Renal pelvis (tissue), 1 donor: ENCODE measurements at regions not wholly inside any gene's neighbourhood (a gene's known extent, or its start where the extent isn't known, plus 50 kb on each side); places are given as distances from the start of the nearest gene placed in this dataset.

ENCODE experiments used
- DNase-seq: peaks from one replicate; pipeline ENCODE4 v3.0.0-alpha.2; 2013

DNA sequence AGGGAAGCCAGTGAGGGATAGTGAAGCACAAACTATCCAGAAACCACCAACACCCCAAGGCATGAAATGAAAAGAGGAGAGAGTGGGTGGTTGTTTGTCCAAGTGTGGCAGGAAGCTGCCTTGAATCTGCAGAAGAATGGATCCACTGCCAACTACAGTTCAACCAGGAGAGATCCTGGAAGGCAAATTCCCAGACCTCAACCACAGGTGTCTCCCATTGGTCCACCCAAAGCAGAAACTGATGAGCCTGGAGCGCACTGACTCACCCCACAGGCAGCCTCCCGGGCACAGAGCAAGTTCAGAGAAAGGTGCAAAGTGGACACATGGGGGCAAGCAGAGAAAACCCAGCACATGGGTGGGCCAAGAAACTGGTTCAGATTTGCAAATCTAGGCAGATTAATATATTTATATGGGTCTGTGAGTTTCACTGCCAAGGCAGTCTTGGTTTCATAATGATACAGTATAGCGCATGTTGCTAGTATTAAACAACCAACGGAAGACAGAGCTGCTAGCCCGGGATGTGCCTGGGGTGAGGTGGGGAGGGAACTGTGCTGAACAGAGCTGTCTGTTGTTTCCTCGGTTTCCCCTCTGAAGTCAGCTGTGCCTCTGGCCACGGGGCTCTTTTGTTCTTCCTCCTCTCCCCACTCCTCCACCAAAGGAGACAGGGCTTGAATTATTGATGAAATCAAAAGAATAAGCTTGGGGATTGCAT, 416.2 kb upstream of the CCDC196 start:
- DNase-seq: no peak

DNA sequence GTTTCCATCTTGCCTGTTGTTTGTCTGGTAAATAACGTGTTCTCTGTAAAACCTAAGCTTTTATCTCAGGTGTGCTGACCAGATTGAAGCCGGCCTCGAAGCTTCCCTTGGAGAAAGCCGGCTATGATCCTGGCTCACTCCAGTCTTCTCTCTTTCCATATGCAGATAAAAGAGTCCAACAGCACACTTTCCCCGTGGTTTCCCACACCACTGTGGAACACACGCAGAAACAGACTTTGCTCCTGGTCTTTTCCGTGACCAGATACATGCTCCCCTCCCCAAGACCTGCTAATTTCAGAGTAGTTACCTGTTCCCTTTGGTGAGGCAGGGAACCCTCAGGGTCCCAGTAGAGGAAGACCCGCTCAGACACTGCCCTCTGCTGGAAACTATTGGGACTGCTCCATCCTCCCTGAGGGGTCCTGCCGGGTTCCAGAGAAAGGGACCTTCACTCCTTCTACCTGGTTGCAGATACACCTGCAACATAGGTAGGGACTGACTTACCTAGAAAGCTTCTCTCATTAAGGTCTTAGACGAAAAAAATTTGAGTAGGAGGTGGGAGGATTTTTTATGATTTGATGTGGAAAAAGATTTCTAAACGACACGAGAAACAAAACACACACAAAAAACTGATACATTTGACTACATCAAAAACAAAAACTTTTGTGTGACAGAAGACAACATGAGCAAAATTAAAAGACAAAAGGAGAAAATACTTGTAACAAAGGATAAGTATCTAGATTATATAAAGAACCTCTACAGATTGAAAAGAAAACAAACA, 415.4 kb upstream of the CCDC196 start:
- DNase-seq: no peak

DNA sequence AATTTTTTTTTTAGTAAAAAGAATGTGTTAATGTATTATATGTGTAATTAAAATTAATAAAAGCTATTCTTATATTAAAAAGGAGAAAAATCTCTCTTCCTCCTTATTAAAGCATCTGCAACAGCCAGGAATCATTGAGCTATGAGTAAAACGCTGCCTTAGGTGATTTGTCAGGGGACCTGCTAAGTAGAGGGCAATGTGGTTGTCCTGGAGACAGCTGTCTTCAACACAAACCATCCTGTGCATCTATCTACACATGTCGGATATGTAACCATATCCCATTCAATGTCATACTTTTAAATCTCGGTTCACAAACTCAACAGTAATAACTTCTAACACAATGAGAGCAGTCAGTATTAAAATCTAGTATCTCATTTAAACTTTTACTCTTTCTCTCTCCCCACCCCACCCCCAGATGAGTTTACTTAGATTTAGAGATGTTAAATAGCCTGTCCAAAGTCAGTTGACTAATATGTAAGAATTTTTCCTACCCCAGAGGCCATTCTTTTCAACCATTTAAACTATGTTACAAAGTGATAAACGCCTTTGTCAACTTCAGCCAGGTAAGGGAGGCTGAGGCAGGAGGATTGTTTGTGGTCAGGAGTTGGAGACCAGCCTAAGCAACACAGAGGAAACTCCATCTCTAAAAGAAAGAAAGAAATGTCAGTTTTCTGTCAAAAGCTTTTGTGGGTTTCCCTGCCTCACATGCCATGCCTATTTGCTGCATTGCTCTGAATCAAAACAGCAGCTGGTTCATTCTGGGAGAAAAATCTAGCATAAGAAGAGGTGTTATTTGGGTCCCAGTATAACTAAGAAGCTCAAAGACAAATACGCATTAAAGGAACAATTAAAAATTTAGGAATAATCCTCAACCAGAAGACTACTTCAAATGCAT, 413.7 kb upstream of the CCDC196 start:
- DNase-seq: no peak

DNA sequence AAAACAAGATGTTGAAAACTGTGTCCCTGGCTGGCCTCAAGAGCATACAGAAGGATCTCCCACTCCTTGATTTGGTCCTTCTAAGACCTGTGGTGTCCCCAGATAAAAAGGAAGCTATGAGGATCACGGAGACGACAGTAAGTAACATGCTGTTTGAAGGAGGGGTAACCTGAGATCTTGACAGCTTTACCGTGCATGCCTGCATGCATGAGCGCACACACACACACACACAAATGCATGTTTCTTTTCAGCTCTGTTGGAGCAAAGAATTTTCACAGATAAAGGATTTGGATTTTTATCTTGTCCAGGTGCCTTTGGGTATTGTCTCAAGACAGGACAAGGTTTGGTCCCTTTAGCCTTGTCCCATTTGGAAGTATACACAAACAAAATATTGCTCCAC, 411.6 kb upstream of the CCDC196 start:
- DNase-seq: peak; percentile 76

DNA sequence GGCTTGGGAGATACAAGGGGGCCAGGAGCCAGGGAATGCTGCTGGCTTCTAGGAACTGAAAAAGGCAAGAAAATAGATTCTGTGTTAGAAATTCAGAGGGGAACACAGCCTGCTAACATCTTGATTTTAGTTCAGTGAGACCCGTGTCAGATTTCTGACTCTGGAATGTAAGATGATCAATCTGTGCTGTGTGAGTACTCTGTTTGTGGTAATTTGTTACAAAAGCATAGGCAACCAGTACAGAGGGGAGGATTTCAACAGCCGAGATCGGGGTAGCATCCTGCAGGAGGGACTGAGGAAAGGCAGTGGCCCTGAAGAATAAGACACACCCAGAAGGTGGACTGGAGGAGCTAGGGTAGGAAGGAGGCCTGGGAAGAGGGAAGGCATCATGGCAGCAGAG, 410.0 kb upstream of the CCDC196 start:
- no peak for DNase-seq

DNA sequence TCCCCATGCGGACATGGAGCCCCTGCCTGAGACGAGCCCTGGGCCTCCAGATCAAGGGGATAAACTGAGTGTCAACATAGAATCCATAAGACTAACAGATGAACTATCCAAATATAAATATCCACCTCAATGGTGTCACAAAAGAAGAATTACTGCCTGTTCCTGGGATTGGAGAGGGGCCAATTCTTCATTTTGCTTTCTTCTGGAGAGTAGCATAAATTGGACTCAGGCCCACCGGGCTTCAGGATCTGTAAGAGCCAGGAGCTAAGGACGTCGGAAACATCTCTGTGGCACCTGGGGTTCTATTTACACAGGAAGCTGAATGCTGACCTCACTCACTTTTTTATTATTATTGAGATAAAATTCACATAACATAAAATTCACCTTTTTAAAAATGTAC, 408.2 kb upstream of the CCDC196 start:
- no peak for DNase-seq

DNA sequence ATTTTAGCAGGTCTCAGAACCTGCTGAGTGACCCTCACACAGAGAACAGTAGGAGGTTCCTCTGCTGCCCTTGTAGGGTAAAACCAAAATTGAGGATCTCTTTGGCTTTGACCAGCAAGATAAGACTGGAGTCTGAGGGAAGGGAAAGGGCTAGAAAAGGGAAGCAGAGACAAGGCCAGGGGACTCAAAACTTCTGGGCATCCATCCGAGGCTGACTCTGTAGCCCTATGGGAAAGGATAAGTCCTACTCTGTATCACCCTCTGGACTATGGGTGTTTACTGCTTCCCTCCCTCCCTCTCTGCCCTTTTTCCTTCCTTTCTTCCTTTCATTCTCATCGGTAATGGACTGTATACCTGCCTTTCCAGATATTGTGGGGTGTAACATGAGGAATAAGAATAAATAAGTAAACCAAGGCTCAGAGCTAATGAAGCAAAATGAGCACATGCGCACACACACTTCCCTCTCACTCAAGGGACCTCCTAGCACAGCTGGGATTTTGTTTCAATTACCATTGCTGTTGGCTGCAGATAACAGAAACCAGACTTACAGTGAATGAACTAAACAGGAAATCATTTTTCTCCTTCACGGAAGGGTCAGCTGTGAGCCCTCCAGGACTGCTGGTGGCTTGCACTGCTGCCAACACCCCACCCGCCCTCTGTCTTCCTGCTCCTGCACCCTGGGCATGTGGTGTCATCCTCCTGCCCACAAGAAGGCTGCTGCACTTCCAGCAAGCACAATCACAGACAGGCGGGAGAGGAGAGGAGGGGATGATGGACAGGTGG, 404.4 kb upstream of the CCDC196 start:
- DNase-seq: no peak

DNA sequence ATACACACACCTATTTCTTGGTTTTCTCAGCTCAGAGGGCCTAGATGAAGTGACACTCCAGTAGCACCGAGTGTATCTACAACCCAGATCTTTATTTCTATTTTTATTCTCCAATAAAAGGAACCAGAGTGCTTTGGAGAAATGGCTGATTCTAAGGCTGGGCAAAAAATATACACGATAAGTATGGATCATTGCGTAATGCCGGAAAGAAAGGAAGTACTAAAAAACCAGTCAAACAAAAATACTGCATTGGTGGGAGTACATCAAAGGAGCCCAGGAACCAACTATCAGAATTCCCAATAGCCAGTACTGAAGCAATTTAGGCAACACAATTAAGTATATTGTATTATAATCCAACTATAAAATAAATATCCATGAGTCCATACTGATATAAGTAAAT, 400.9 kb upstream of the CCDC196 start:
- DNase-seq: no peak

DNA sequence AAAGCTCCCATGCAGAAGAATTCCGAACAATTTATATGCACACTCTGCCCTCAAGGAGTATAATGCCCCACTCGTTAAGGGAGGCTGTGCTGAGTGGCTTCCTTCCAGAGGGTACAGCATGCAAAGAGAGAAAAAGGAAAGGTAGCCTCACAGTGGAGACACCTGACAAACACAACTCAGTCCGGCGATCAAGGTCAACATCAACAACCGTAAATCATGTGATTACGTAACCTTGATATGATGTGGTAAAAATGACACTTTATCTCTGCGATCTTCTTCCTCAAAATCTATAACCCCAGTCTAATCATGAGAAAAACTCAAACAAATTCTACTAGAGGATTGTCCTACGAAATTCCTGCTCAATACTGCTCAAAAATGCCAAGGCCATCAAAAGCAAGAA, 400.5 kb upstream of the CCDC196 start:
- DNase-seq: no peak

DNA sequence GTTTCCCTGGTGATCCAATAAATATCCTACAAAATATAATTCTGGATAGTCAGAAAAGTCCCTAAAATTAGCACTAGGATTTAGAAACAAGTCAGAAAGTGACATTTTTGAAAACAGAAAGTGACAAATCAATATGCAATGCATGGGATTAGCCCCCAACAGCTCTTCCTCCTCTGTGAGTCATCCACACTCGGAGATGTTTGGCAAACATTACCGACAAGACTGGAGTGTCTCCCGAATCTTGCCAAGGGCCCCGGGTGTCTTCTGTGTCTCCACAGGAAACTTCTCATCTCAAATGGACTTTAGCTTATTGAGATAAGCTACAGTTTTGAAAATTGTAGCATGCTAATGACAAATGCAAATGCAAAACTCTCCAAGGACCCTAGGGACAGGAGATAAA, 398.9 kb upstream of the CCDC196 start:
- no peak for DNase-seq

DNA sequence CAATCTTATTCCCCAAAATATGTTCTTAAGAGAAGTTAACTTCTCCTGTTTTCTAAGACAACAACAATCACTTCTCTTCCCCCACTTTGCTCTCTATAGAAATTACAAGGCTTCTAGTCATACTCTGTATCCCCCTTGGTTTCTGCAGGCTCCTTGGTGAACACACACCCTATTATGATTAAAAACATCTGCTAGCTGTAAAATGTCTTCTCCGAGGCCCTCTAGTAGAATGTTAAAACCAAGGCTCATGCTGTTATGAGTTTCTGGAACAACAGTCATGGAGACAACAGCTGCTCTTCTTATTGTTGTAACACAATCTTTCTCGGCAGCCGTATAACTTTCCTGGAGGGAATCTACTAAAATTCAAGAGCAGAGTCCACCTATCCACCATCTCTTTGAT, 397.5 kb upstream of the CCDC196 start:
- no peak for DNase-seq

DNA sequence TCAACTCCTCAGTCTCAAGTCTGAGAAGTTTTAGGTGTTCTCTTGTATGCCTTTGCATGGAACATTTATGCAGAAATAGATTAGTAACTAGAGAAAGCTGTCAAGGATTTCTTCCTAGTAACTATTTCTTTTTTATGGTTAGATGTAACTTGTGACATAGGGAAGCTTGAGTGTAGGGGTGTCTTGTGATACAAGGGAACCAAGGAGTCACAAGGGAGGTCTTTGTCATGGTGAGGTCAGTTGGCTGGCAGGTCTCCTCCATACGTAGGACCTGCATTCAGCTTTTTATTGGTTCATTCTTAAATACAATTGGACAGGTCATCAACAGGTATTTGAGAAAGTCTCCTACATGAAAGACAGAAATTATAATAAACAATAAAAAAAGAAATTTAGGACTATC, 394.0 kb upstream of the CCDC196 start:
- no peak for DNase-seq

DNA sequence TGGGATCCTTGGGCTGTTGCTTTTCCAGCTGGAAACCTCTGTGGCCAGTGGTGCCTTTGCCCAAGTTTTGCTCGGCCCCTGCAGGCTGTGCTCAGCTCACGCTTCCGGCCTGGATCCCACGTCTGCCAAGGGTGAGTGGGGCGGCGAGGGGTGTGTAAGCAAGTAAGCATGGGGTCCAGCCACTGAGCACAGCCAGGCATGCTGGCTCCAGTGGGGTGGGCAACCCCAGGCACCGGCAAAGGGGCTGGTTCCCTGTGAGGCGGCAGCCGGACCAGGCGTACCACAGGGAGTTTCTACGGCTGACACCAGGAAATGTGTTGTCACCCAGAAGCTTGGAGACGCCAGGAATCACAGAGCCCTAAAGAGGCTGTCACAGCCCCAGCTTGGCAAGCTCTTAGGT, 393.4 kb upstream of the CCDC196 start:
- DNase-seq: no peak

DNA sequence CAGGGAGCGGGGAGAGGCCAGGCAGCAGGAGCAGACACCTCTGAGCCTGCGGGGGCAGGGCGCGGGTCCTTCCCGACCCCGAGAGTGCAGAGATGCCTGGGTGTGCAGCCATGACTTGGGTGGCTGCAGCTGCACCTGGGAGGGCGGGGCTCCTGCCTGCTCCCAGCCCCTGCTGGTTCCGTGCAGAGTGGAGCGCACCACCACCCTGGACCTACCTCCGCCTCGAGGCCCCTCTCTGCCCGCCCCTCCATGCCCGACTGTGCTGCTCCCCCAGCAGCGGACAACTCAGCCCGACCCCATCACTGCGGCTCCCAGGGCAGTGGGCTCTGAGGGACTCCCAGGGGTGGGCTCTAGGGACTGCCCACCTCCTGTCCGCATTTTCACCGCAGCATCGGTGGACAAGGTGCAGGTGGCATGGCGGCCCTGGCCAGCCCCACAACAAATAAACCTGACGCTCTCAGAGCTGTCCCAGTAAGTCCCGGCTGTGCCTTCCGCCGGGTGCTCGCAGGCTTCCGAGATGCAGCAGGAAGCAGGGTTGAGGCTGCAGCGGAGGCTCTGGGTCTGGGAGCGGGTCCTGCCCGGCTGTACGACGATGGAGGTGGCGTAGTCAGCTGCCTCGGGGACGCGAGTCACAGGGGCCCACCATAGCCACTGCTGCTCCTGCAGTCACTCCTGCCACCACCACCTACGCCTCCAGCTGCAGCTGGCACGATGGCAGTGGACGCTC, 392.0 kb upstream of the CCDC196 start:
- no peak for DNase-seq

DNA sequence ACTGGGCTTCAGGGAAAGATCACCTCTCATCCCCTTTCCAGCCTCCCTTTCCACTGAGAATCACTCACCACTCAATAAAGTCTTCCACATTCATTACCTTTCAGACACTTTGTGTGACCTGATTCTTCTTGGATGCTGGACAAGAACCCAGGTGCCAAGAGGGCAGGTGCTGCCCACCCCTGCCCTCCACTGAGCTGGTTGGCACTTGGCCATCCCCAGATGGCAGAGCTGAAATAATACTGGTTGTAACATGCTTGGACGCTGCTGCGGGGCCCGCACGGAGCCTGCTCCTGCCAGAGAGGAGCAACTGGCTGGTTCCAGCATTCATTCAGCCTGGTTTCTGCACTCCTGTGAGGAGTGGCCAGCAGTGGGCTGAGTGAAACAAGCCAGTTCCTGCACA, 386.7 kb upstream of the CCDC196 start:
- DNase-seq: no peak

DNA sequence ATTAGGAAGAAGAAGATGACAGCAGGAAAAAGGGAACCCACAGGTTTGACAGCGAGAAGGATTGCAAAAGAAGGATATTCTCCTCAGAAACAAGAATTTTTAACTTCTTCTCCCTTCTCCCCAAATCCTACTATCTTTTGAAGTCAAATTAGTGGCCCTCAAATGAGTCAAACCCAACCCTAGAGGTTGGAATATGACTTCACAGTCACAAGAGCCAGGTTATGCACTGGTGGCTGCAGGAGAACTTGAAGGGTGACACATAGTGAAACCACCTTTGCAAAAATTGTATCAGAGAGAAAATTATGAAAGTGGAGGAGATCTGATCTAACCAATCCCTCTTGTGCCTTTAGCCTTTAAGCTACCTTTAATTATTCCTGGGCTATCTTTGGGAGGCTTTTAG, 386.2 kb upstream of the CCDC196 start:
- DNase-seq: no peak

DNA sequence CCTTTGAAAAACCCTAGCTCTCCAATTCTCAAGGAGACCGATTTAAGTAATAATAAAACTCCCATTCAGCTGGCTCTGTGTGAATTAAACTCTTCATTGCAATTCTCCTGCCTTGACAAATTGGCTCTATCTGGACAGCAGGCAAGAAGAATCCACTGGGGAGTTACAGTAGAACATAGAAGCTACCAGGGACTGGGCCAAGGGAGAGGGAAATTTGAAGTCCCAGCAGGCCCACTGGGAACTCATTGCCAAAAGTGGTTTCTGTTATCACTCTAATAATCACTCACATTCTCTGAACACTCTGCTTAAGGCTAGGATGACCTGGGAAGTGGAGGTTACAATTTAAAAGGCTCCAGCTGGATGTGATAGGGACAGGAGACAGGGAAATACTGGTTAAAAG, 384.5 kb upstream of the CCDC196 start:
- DNase-seq: no peak

DNA sequence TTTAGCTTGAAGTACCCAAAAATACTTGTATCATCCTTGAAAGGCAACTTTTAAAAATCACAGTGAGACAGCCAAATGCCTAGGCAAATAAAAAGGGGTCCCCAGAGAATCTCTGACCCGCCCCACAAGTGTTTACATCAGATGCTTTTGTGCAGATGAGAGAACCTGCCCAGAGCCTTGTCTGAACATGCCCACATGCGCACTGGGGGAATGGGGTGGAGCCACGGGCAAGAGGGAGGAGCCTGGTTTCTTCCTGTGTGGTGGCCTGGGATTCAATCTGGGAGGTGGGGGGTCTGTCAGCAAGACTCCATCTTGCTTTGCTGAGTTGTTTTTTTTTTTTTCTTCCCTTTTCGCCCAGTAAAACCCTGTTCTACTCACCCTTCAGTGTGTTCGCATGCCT, 381.7 kb upstream of the CCDC196 start:
- no peak for DNase-seq

DNA sequence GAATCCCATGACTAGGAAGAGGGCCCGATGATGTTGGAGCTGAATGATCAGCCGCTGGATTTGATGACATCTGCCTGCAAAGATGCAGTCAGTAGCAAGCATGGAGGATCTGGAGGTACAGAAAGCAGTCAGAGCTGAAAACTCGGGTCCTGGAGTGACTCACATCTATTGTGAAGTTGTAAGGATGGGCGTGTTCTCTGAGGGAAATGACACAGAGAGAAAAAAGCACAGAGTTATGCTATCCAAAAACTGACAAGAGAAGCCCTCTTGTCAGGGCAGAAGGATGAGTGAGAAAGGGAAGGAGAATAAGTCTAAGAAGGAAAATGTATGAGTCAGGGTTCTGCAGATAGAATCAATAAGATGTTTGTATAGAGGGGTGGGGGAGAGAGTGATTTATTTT, 380.4 kb upstream of the CCDC196 start:
- no peak for DNase-seq

DNA sequence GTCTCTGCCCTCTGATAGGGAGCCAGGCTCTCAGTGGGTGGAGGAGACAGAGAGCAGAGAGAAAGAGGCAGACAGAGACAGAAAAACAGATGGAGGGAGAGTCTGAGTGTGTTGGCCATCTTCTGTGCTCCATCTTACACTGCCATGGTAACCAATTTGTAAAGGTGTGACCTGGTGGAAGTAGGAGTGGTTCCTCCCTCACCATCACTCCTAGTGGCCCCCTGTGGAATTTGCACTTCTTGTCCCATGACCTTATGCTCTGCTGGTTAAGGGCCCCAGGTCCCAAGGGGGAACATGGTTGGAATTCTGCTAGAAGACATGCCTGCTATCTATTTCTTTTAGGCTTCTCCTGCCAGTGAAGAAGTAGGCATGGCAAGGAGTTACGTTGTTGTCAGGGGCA, 376.7 kb upstream of the CCDC196 start:
- no peak for DNase-seq

DNA sequence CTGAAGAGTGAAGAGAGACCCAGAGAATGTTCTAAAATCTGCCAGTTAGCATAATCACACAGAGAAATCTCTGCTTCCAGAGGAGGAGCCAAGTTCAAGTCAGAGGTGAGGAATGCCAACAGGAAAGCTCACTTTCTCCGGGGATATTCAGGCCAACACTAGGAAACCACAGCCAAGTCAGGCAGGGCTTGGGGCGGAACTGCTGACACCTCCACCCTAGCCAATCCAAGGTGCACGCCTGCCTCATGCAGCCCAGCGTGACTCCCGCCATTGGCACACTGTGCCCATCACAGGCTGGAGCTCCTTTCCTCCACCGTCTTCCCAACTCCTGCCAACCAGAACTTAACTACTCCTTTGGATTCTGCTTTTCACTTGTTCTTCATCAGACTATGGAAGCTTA, 374.3 kb upstream of the CCDC196 start:
- DNase-seq: no peak
